Psoas muscle (tissue), 7 donors: ENCODE measurements at regions not wholly inside any gene's neighbourhood (a gene's known extent, or its start where the extent isn't known, plus 50 kb on each side); places are given as distances from the start of the nearest gene placed in this dataset.

ENCODE experiments used
- ATAC-seq, 4 donors: fragments of 200-7000 bp; cut with Tn5 transposase; one replicate each; pipeline ENCODE4 v1.9.1; 2020; ENCODE audit warnings: moderate library complexity in 3 of 4, mild to moderate bottlenecking in 2 of 4
- DNase-seq, 2 donors: peaks; one replicate each; pipeline ENCODE4 v3.0.0-alpha.2; 2020
- H3K27ac ChIP-seq: fragments of 200-600 bp; one replicate; pipeline ENCODE4 v1.8.0; 2022
- H3K27me3 ChIP-seq, 3 donors: fragments of 200-600 bp in 1 of 3; one replicate each; pipeline versions ENCODE4 v1.6.1 to v1.8.0; 2013 to 2022; ENCODE audit warnings: low read length in 2 of 3, mild to moderate bottlenecking in 2 of 3, moderate library complexity in 1 of 3; ENCODE audit not compliant: insufficient read depth in 3 of 3
- H3K36me3 ChIP-seq, 2 donors: fragments of 200-600 bp in 1 of 2; one replicate each; pipeline versions ENCODE4 v1.6.1 to v1.8.0; 2013 to 2022; ENCODE audit warnings: low read depth in 1 of 2, mild to moderate bottlenecking in 1 of 2, moderate library complexity in 1 of 2; ENCODE audit not compliant: insufficient read depth in 1 of 2
- H3K4me1 ChIP-seq: fragments of 200-600 bp; one replicate; pipeline ENCODE4 v1.8.0; 2022
- H3K4me3 ChIP-seq: fragments of 200-600 bp; one replicate; pipeline ENCODE4 v1.8.0; 2022; ENCODE audit warnings: mild to moderate bottlenecking
- H3K9me3 ChIP-seq: fragments of 200-600 bp; one replicate; pipeline ENCODE4 v1.8.0; 2022
- WGBS, 3 donors: extraction: QIAGEN DNeasy Blood & Tissue Kit; methylation state at CpG; one replicate each; pipeline versions ENCODE4 v1.1.6 to v1.1.7; 2013; 5-methylcytosine and 5-hydroxymethylcytosine counted together
- intact Hi-C, 2 donors: fragments of 100-400 bp; cut with DNase I; formaldehyde crosslinking; loops; one replicate each; pipeline versions ENCODE4 v1.11.0 to v1.14.2; 2022
- TF ChIP-seq, protein P1 (sequence below): fragments of 200-600 bp; IDR thresholded peaks from one replicate; pipeline ENCODE4 v1.8.0; 2022; ENCODE audit warnings: antibody characterized with exemption
- donor health status: healthy with polysubstance abuse.
- donor health status: DM: no; HTN: no; CAD: no; lungs with moderate emphysema.
- donor health status: Bipolar disorder and iron deficiency.
- donor health status: healthy.
- donor health status: DM: yes; HTN: yes; CAD: no.
- donor health status: DM: no; HTN: no; CAD: no.
- donor health status: DM: yes; HTN: yes; CAD: no.

DNA sequence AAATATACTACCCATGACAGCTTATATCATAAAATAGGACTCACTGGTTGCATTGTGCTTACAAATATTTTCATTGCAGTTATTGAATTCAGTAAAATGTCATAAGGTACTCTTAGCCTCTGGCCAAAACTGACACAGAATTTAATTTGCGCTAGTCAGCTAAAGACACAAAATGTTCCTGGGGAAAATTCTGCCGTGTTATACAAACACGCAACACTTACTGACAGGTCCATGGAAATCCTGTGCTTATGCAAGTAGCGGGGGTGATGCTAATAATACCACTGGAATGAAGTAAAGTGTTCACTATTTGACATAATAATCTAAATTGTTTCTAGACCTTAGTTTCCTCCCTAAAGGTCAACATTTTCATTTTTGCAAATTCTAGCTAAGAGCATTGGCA, 354.4 kb upstream of the RSPO3 start:
- no peaks in the 10 kb centered on the region for H3K36me3 ChIP-seq
- no peaks in the 10 kb centered on the region for H3K4me1 ChIP-seq
- TF ChIP-seq, protein P1, sequence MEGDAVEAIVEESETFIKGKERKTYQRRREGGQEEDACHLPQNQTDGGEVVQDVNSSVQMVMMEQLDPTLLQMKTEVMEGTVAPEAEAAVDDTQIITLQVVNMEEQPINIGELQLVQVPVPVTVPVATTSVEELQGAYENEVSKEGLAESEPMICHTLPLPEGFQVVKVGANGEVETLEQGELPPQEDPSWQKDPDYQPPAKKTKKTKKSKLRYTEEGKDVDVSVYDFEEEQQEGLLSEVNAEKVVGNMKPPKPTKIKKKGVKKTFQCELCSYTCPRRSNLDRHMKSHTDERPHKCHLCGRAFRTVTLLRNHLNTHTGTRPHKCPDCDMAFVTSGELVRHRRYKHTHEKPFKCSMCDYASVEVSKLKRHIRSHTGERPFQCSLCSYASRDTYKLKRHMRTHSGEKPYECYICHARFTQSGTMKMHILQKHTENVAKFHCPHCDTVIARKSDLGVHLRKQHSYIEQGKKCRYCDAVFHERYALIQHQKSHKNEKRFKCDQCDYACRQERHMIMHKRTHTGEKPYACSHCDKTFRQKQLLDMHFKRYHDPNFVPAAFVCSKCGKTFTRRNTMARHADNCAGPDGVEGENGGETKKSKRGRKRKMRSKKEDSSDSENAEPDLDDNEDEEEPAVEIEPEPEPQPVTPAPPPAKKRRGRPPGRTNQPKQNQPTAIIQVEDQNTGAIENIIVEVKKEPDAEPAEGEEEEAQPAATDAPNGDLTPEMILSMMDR, result no peak
- H3K9me3 ChIP-seq, result no peaks in the 10 kb centered on the region
- no peak for ATAC-seq
- H3K4me3 ChIP-seq, result no peak overlapping the region
- H3K27ac ChIP-seq, result no peak overlapping the region
- intact Hi-C loops, result no loop called here
- no peak for DNase-seq
- H3K27me3 ChIP-seq, result no peaks in the 10 kb centered on the region
- WGBS, 3 donors, result 55 to 81% (median 75%) methylated on average over 4 of the region's 4 CpGs

DNA sequence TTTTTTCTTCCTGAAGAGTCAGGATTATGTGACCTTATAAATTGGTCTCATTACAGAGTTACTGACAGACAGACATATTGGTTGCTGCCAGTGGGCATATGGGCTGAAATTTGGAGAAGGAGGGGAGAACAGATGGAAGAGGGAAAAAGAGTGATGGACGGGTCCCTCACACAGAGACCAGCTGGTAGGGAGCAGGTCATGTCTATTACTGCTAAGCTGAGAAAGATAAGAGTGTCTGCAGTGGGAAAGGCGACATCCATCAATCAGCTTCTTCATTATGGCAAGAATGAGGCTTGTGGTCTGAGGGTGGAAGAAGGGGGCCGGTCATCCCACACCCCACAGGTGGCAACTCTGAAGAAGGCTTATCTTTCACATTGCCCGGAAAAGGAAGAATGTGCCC, 353.8 kb upstream of the RSPO3 start:
- DNase-seq, result no peak
- TF ChIP-seq, protein P1, result no peak
- Histone ChIP-seq H3K27ac (no peak overlapping the region), H3K9me3 (no peaks in the 10 kb centered on the region), H3K36me3 (no peaks in the 10 kb centered on the region), H3K27me3 (no peaks in the 10 kb centered on the region), H3K4me1 (no peaks in the 10 kb centered on the region), H3K4me3 (no peak overlapping the region)
- intact Hi-C loops, result no loop called here
- WGBS, 3 donors, result 67 to 78% (median 68%) methylated on average over 4 of the region's 4 CpGs
- ATAC-seq, result no peak

DNA sequence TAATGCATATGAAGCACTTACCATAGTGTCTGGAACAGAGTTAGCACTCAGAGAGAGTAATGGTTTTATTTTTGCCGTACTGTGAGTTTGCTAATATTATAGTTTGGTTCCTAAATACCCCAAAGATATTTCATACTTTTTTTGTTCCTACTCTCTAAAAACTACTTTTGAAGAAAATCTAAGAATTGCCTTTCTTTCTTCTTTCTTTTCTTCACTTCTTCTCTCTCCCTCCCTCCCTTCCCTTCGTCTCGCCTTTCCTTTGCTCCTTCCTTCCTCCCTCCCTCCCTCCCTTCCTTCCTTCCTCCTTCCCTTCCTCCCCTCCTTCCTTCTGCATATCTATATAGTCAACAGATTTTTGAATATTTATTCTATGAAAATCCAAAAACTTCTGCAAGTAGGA, 351.7 kb upstream of the RSPO3 start:
- H3K36me3 ChIP-seq, result no peaks in the 10 kb centered on the region
- H3K9me3 ChIP-seq, result no peaks in the 10 kb centered on the region
- no peak overlapping the region for H3K27ac ChIP-seq
- no peaks in the 10 kb centered on the region for H3K4me1 ChIP-seq
- TF ChIP-seq, protein P1, result no peak
- no peak for DNase-seq
- no peak for ATAC-seq
- no peaks in the 10 kb centered on the region for H3K27me3 ChIP-seq
- no peak overlapping the region for H3K4me3 ChIP-seq
- intact Hi-C loops, result no loop called here
- WGBS, 3 donors, result 57 to 97% (median 83%) methylated on average over 3 of the region's 3 CpGs

DNA sequence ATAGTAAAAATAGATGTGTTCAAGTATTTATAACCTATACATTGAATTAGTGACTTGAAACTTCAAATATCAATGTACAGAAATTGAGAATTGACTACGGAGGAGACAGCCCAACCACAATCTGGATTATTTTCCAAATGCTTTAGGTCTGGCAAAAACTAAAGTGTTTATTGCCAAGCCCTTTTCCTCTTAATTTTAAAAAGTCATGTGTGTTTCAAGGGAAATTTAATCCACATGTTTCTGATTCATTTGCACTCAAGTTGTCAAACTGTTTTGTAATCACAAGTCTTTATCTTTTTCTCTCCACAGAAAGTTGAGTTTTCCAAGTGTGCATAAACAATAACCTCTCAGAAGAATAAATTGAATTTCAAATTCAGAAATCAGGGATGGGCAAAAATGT, 350.8 kb upstream of the RSPO3 start:
- 33 to 59% (median 48%) methylated on average over 1 of the region's 1 CpG for WGBS, 3 donors
- no peaks in the 10 kb centered on the region for H3K4me1 ChIP-seq
- no peaks in the 10 kb centered on the region for H3K36me3 ChIP-seq
- ATAC-seq (no peak), DNase-seq (no peak)
- H3K27me3 ChIP-seq, result no peaks in the 10 kb centered on the region
- H3K9me3 ChIP-seq, result no peaks in the 10 kb centered on the region
- TF ChIP-seq, protein P1, result no peak
- H3K27ac ChIP-seq, result no peak overlapping the region
- intact Hi-C loops, result no loop called here
- H3K4me3 ChIP-seq, result no peak overlapping the region

DNA sequence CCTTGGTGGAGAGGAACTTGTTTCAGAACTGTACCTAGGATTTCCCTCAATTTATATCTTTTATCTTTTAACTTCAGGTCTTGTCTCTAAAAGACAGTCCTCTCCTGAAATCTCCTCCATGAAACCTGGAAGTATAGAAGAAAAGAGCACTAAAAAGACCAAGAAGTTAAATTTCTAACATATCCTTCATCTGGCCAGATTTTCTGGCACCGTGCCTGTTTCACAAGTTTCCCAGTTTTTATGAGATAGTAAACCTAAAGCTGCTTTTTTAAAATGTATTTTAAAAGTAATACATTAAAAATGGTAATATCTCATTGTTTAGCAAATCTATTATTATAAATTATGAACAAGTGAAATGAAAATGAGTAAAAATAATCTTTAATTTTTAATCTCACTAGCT, 348.3 kb upstream of the RSPO3 start:
- no peaks in the 10 kb centered on the region for H3K4me1 ChIP-seq
- H3K9me3 ChIP-seq, result no peaks in the 10 kb centered on the region
- 56 to 66% (median 56%) methylated on average over 1 of the region's 1 CpG for WGBS, 3 donors
- no peak overlapping the region for H3K4me3 ChIP-seq
- intact Hi-C loops, result loop anchor here in 1 of 2 donors (10.0 kb wide), 1 partner anchor 235 kb away; no protein-coding TSS in a partner anchor
- TF ChIP-seq, protein P1, result no peak
- H3K27me3 ChIP-seq, result no peaks in the 10 kb centered on the region
- no peak for DNase-seq
- ATAC-seq, result no peak
- no peak overlapping the region for H3K27ac ChIP-seq
- H3K36me3 ChIP-seq, result no peaks in the 10 kb centered on the region
